BE2C (cell line): ENCODE measurements at regions not wholly inside any gene's neighbourhood (a gene's known extent, or its start where the extent isn't known, plus 50 kb on each side); places are given as distances from the start of the nearest gene placed in this dataset.

Experiments used
- DNase-seq: peaks from one replicate; pipeline ENCODE4 v3.0.0-alpha.2; 2020
- H3K27me3 ChIP-seq: fragments of 250-450 bp; sonication (Bioruptor Pico); 2 replicates; pipeline ENCODE4 v1.5.1; 2020; ENCODE audit warnings: mild to moderate bottlenecking
- H3K36me3 ChIP-seq: fragments of 250-450 bp; sonication (Bioruptor Pico); 2 replicates; pipeline ENCODE4 v1.5.1; 2020; ENCODE audit warnings: mild to moderate bottlenecking
- H3K4me1 ChIP-seq: fragments of 250-450 bp; sonication (Bioruptor Pico); 2 replicates; pipeline ENCODE4 v1.5.1; 2020
- H3K4me3 ChIP-seq: 2 replicates; pipeline ENCODE4 v1.5.1; 2011; ENCODE audit warnings: low read depth, low read length
- H3K9me3 ChIP-seq: fragments of 250-450 bp; sonication (Bioruptor Pico); 2 replicates; pipeline ENCODE4 v1.5.1; 2020
- TF ChIP-seq, protein P1 (sequence below): IDR thresholded peaks from 2 replicates; pipeline ENCODE4 v1.5.1; 2012; ENCODE audit warnings: mild to moderate bottlenecking, low read depth, low read length

GRCh38 chr20:6579824-6580223 lies 187.7 kb upstream of the BMP2 start:
- no peaks in the 10 kb centered on the region for H3K4me1 ChIP-seq
- H3K36me3 ChIP-seq = no peaks in the 10 kb centered on the region
- TF ChIP-seq, protein P1, sequence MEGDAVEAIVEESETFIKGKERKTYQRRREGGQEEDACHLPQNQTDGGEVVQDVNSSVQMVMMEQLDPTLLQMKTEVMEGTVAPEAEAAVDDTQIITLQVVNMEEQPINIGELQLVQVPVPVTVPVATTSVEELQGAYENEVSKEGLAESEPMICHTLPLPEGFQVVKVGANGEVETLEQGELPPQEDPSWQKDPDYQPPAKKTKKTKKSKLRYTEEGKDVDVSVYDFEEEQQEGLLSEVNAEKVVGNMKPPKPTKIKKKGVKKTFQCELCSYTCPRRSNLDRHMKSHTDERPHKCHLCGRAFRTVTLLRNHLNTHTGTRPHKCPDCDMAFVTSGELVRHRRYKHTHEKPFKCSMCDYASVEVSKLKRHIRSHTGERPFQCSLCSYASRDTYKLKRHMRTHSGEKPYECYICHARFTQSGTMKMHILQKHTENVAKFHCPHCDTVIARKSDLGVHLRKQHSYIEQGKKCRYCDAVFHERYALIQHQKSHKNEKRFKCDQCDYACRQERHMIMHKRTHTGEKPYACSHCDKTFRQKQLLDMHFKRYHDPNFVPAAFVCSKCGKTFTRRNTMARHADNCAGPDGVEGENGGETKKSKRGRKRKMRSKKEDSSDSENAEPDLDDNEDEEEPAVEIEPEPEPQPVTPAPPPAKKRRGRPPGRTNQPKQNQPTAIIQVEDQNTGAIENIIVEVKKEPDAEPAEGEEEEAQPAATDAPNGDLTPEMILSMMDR = no peak
- H3K4me3 ChIP-seq = no peak overlapping the region
- DNase-seq = no peak
- no peaks in the 10 kb centered on the region for H3K9me3 ChIP-seq
- H3K27me3 ChIP-seq = no peaks in the 10 kb centered on the region

DNA sequence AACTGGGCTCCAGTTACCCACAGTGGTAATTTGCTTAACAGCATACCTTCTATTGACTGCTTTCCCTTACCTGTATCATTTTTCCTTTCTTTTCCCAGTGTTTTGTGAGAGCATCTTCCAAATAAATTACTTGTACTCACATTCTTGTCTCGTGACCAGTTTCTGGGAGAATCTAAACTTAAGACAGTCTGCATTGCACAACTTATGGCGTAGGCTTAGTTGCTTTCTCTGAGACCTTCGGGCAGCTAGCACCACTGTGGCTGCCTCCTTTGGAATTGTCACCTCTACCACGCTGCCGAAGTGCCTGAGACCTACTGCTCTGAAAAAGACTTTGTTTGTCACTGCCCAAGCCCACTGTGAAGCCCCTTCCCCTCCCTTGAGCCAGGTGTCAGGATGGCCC lies 188.1 kb upstream of the BMP2 start:
- Histone ChIP-seq H3K36me3 (no peaks in the 10 kb centered on the region), H3K4me3 (no peak overlapping the region), H3K9me3 (no peaks in the 10 kb centered on the region), H3K27me3 (no peaks in the 10 kb centered on the region), H3K4me1 (no peaks in the 10 kb centered on the region)
- DNase-seq = no peak
- TF ChIP-seq, protein P1 = no peak

DNA sequence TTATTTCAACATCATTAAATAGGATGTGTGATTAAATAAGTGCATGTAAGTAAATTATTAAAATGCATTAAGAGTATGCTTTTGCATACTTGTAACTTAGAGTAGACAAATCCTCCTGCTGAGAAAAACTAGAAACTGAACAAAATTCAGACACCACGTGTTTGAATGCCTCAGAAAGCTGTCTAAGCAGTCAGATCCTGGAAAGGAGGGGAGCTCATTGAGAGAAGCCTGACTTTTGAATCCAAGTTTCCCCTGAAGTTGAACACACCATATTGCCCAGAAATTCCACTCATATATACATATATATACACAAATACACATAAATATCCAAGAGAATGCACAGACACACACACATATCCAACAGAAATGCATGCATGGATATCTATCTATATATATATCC lies 190.0 kb upstream of the BMP2 start:
- H3K9me3 ChIP-seq = no peaks in the 10 kb centered on the region
- no peaks in the 10 kb centered on the region for H3K4me1 ChIP-seq
- no peak for DNase-seq
- no peak overlapping the region for H3K4me3 ChIP-seq
- no peaks in the 10 kb centered on the region for H3K27me3 ChIP-seq
- H3K36me3 ChIP-seq = no peaks in the 10 kb centered on the region
- TF ChIP-seq, protein P1 = no peak

GRCh38 chr20:6576726-6577125 lies 190.8 kb upstream of the BMP2 start:
- no peaks in the 10 kb centered on the region for H3K9me3 ChIP-seq
- H3K4me3 ChIP-seq = no peak overlapping the region
- no peaks in the 10 kb centered on the region for H3K27me3 ChIP-seq
- H3K4me1 ChIP-seq = no peaks in the 10 kb centered on the region
- H3K36me3 ChIP-seq = no peaks in the 10 kb centered on the region
- DNase-seq = no peak
- TF ChIP-seq, protein P1 = no peak

DNA sequence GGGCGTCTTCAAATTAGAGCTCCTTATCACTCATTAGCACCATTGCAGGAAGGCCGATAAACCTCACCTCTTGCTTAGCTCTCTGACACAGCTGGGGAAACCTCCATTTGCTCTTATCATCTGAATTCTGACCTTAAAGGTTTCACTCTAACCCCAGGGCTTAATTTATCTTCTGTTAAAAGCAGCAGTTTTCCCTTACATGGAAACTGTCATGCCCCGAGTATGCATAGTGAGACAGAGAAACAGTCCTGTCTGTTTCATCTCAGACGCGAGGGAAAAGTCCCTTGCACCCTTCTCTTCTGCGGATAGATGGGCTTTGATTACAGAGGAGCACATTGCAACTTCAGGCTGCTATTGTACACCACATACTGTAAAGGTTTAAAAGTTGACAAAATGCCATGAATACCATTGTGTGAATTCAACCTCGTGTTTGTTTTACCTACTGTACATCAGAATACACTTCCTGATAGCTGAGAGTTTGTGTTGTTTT lies 191.5 kb upstream of the BMP2 start:
- TF ChIP-seq, protein P1 = no peak
- H3K36me3 ChIP-seq = no peaks in the 10 kb centered on the region
- no peak for DNase-seq

DNA sequence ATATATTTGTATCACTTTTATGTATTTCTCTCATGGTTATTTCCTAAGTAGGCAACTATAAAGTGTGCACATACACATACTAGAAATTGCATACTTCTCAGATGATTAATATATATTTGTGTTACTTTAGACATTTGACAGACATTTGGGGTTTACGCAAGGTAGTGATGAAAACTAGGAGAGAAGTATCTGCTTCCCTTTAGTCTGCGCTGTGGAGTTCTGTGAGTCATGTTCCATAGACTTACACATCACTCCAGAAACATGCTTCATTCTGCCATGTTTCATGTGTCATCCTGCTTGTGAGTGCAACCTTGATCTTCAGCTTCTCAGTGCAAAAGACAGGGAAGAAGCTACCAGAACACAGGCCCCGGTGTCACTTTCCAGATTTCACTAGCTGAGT lies 200.7 kb upstream of the BMP2 start:
- no peaks in the 10 kb centered on the region for H3K9me3 ChIP-seq
- H3K4me3 ChIP-seq = no peak overlapping the region
- H3K36me3 ChIP-seq = no peaks in the 10 kb centered on the region
- no peaks in the 10 kb centered on the region for H3K27me3 ChIP-seq
- H3K4me1 ChIP-seq = no peaks in the 10 kb centered on the region
- no peak for DNase-seq
- TF ChIP-seq, protein P1 = no peak

More for the DNA sequence above, 191.5 kb upstream of the BMP2 start:
- H3K4me3 ChIP-seq = no peak overlapping the region
- no peaks in the 10 kb centered on the region for H3K4me1 ChIP-seq
- no peaks in the 10 kb centered on the region for H3K9me3 ChIP-seq
- H3K27me3 ChIP-seq = no peaks in the 10 kb centered on the region
